ENCODE measurements at regions not wholly inside any gene's neighbourhood (a gene's known extent, or its start where the extent isn't known, plus 50 kb on each side); places are given as distances from the start of the nearest gene placed in this dataset.

GRCh38 chr13:83216479-83217245 lies 665.6 kb downstream of the SLITRK1 start:
- intact Hi-C loops (cut with DNase I) = no loop called here
- Histone ChIP-seq H3K9me3 (ENCODE audit: control insufficient read depth in 2 of 3, insufficient read depth in 1 of 3, low read length in 3 of 3) (no peaks in the 10 kb centered on the region), H3K9ac (ENCODE audit: low read length in 3 of 3) (no peak overlapping the region), H3K36me3 (ENCODE audit: control insufficient read depth in 2 of 3, insufficient read depth in 3 of 3, low read length in 3 of 3) (no peaks in the 10 kb centered on the region), H3K4me3 (ENCODE audit: low read length in 3 of 3) (no peak overlapping the region), H3K4me1 (ENCODE audit: control insufficient read depth in 2 of 3, insufficient read depth in 2 of 3, low read depth in 1 of 3, low read length in 3 of 3) (no peaks in the 10 kb centered on the region), H3K27ac (ENCODE audit: low read depth in 2 of 2, low read length in 2 of 2) (no peak overlapping the region), H3K27me3 (ENCODE audit: control insufficient read depth, insufficient read depth, low read length) (no peaks in the 10 kb centered on the region)
- FAIRE-seq = no peak
- DNase-seq = no peak
- no peak for TF ChIP-seq CTCF (IDR thresholded peaks at IDR 0.05; ENCODE audit: borderline replicate concordance, extremely low read depth, insufficient read depth)

- Histone ChIP-seq H3K4me1 (ENCODE audit: control insufficient read depth in 2 of 3, insufficient read depth in 2 of 3, low read depth in 1 of 3, low read length in 3 of 3) (no peaks in the 10 kb centered on the region), H3K27me3 (ENCODE audit: control insufficient read depth, insufficient read depth, low read length) (no peaks in the 10 kb centered on the region), H3K36me3 (ENCODE audit: control insufficient read depth in 2 of 3, insufficient read depth in 3 of 3, low read length in 3 of 3) (no peaks in the 10 kb centered on the region), H3K27ac (ENCODE audit: low read depth in 2 of 2, low read length in 2 of 2) (no peak overlapping the region), H3K9me3 (ENCODE audit: control insufficient read depth in 2 of 3, insufficient read depth in 1 of 3, low read length in 3 of 3) (no peaks in the 10 kb centered on the region), H3K9ac (ENCODE audit: low read length in 3 of 3) (no peak overlapping the region), H3K4me3 (ENCODE audit: low read length in 3 of 3) (no peak overlapping the region)
- DNase-seq (no peak), FAIRE-seq (no peak)
- TF ChIP-seq CTCF (IDR thresholded peaks at IDR 0.05; ENCODE audit: borderline replicate concordance, extremely low read depth, insufficient read depth) = no peak
- intact Hi-C loops (cut with DNase I) = no loop called here
Observed at GRCh38 chr13:83215627-83216026, 666.6 kb downstream of the SLITRK1 start.

GRCh38 chr13:83214452-83214851 lies 667.8 kb downstream of the SLITRK1 start:
- DNase-seq (no peak), FAIRE-seq (no peak)
- Histone ChIP-seq H3K27ac (ENCODE audit: low read depth in 2 of 2, low read length in 2 of 2) (no peak overlapping the region), H3K4me1 (ENCODE audit: control insufficient read depth in 2 of 3, insufficient read depth in 2 of 3, low read depth in 1 of 3, low read length in 3 of 3) (no peaks in the 10 kb centered on the region), H3K4me3 (ENCODE audit: low read length in 3 of 3) (no peak overlapping the region), H3K27me3 (ENCODE audit: control insufficient read depth, insufficient read depth, low read length) (no peaks in the 10 kb centered on the region), H3K9me3 (ENCODE audit: control insufficient read depth in 2 of 3, insufficient read depth in 1 of 3, low read length in 3 of 3) (peaks cover 0 to 1% (median 0%) of the 10 kb centered on the region in 3 donors), H3K36me3 (ENCODE audit: control insufficient read depth in 2 of 3, insufficient read depth in 3 of 3, low read length in 3 of 3) (no peaks in the 10 kb centered on the region), H3K9ac (ENCODE audit: low read length in 3 of 3) (no peak overlapping the region)
- TF ChIP-seq CTCF (IDR thresholded peaks at IDR 0.05; ENCODE audit: borderline replicate concordance, extremely low read depth, insufficient read depth) = no peak
- intact Hi-C loops (cut with DNase I) = no loop called here
